ENCODE measurements at regions not wholly inside any gene's neighbourhood (a gene's known extent, or its start where the extent isn't known, plus 50 kb on each side); places are given as distances from the start of the nearest gene placed in this dataset.
"Not testable (repeated sequence)": the region's sequence is repeated elsewhere in the genome, so short reads cannot be mapped to it uniquely, and the experiment has no call there.

DNA sequence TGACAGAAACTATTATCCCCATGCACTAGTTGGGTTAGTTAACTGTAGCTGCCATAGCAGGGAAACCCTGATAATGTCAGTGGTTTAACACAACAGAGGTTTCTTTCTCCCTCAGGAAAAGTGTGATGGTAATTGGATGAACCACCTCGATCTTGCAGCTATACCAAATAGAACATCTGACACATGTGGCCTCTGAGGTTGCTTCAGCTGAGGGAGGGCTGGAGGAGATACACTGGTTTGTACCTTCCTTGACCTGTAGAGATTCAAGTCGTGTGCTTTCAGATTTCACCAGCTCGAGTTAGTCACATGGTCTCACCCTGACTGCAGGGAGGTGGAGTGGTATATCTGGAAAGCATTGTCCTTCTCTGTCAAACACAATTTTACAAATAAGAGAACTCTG lies 147.2 kb upstream of the SFRP2 start:
- DNase-seq (ENCODE audit: low read depth, low spot score): no peak

DNA sequence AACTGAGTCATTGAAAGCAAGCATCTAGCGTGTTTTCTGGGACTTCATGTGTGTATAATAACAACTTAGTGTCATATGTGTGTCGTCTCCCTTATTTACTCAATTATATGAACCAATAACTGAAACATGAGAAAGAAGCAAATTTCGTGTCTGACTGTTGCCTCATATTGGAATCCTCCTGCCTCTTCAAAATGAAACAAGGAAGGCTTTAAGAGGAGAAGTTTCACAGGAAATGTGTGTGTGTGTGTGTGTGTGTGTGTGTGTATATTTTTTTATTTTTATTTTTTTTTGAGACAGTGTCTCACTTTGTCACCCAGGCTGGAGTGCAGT lies 145.8 kb upstream of the SFRP2 start:
- no peak for DNase-seq (ENCODE audit: low read depth, low spot score)

DNA sequence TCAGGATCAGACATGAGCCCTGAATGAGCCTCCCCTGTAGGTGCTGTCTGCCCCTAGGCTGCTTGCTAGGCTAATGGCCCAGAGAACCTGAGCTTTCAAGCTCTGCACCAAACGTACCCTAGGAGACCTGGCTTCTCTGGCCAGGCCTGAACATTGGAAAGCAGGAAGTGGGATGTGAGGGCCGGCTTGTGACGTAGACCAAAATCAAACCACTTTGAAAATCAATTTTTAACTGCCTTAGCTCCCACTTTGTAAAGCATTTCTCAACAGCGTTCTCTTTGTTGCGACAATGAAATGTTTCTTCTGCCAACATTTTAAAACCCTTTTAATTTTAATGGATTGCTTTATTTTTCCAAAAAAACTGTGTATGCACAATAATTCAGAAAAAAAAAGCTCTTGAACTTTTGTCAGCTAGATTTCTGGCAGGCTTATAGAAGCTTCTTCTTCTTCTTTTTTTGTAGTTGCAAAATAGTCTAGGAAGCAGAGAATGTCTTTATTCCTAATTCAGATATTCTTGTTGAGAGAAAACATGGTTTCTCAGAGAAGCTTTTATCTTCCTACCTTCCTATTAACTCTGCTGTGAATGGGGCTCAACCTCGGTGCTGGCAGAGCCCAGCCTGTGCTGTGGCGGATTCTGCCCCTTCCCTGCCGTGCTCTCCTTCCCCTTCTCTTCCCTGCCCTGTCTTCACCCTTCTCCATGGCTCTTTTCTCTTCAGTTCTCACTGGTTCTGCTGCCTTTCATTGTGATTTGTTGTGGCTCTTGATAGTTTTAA lies 145.2 kb upstream of the SFRP2 start:
- DNase-seq (ENCODE audit: low read depth, low spot score): no peak

- no peak for DNase-seq (ENCODE audit: low read depth, low spot score)
Measured at GRCh38 chr4:153931804-153932203, 142.9 kb upstream of the SFRP2 start.

DNA sequence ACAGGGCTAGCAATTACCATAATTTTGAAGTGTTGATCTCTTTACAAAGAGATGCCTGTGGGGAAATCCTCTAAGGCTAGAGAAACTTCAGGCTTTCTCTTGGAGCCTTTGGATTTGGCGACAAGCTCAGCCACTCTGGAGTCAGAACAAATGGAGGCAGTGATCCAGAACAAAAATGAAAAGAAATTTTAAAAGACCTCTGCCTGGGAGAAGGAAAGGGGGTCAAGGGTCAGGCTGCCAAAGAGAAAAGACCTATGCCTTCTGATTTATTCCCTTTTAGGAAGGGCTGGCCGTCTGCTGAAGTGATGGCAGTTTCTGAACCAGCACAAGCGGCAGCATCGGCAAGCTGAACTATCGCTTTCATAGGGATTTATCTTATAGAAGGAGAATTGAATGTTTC lies 140.8 kb upstream of the SFRP2 start:
- DNase-seq (ENCODE audit: low read depth, low spot score): no peak

DNA sequence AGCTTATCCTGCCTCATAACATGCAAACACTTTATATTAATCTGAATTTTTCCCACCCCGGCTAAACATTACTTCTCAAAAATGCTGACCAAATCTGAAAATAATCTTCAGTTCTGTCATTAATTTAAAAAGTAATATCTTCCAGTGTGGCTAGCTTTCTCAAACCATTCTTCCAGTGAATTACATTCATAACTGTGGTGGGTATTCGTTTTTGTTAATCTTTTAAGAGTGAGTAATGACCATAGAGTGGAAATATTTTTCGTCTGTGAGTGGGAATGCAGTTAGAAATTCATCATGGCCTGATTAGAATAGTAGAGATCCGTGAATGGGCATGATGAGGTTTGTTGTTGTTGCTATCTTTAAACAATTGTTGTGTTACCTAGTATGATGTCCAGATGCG lies 138.6 kb upstream of the SFRP2 start:
- DNase-seq (ENCODE audit: low read depth, low spot score): no peak

DNA sequence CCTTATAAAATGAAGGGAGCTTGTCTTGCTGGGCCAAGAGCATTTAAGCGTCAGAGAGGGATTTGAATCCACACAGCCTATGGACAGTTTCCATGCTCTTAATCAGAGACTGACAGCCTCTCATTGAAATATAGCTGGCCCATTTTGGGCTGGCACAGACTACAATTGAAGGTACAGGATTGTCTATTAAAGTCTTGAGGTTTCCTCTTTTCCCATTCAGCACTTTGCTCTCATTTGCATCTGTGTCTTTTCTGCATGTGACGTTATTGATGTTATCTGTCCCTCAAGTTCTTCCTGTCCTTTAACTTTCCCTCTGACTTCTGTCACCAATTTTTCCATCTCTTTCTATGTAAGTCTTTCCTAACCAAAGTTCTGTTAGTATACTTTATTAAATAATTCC lies 133.3 kb upstream of the SFRP2 start:
- DNase-seq (ENCODE audit: low read depth, low spot score): no peak

DNA sequence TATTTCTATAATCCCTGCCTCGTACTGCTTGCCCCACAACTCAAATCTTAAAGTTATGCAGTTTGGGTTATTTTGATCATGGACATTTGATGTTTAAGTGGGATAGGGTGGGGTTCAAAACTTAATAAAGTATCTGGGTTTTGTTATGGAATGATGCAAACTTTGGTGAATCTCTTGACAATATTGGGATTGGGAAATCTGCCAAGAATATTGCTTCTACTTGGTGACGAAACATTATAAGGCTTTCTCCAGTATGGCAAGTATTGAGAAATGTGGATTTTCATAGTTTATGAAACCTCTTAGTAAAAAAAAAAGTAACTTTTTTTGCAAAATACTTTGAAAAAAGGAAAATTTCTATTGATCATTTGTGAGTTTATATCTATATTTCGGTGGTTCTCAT lies 130.8 kb upstream of the SFRP2 start:
- no peak for DNase-seq (ENCODE audit: low read depth, low spot score)

GRCh38 chr4:153916273-153916755 lies 127.4 kb upstream of the SFRP2 start:
- no peak for DNase-seq (ENCODE audit: low read depth, low spot score)

DNA sequence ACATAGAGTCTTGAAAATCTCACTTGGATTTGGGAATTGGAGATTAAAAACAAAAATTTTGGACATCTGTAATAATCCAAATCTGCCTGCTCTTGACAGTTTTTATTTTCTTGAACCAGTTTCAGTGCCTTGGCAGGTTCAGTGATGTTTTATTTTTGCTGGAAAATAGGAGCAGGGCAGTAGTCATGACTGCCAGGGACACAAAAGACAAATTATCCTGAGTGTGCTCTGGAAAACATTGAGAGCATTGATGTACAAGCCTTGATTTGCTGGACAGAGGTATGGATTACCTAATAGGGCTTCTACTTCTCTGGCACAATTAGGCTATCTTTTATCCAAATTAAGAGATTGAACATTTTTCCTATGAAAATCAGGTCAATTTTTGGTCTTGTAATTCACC lies 123.4 kb upstream of the SFRP2 start:
- no peak for DNase-seq (ENCODE audit: low read depth, low spot score)

GRCh38 chr4:153909672-153910071 lies 120.8 kb upstream of the SFRP2 start:
- no peak for DNase-seq (ENCODE audit: low read depth, low spot score)

- no peak for DNase-seq (ENCODE audit: low read depth, low spot score)
Measured at GRCh38 chr4:153906231-153906630, 117.3 kb upstream of the SFRP2 start.

DNA sequence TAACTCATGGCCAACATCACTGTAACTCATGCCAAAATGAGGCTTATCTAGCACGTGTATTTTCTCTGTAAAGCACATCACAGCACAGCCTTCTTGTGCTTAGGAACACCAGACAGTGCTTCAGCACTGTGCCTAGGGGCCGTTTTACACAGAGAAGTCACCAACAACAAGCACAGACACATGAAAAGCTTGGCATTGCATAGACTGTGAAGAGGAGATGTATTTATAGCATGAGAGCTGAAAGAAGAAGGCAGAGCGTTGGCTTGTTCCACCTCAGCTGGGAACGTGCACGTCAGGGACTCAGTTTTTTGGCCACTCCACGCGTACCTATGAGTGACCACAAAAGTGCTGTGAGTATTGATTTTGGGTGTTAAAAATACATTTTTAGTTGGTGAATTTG lies 116.3 kb upstream of the SFRP2 start:
- DNase-seq (ENCODE audit: low read depth, low spot score): no peak

DNA sequence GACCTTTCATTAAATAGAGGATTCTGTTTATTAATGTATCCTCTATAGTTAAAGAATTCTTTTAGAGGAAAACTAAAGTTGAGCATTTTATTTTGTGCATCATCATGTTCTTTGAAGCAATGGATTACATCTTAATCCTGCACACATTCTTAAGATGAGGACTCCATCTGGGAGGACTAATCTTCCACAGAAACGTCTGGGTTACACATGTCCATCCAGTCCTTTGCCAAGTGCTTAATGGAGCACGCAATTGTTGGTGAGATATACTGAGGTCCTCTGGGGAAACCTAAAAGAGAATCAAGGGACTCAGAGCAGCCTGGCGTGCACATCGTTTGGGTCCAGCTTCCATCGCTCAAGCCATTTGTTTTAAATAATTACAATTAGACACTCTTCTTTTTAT lies 115.1 kb upstream of the SFRP2 start:
- no peak for DNase-seq (ENCODE audit: low read depth, low spot score)

DNA sequence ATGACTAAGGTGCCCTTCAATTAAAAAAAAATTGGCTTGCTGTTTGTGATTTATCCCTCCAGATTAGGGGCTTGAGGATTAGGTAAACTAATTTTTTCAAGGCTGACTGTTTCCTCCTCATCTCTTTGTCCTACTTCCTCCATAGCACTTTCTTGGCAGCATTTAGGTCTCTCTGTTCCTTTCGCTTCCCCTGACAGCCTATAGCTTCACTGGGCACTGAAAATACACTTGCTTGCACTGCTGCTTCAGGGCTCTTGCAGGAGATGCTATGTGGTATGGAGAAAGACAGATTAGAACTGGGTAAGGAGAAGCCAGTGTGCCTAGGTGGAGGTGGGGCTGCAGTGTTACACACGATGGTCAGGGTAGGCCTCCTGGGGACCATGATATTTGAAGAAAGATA lies 112.3 kb upstream of the SFRP2 start:
- DNase-seq (ENCODE audit: low read depth, low spot score): no peak

GRCh38 chr4:153900426-153900825 lies 111.5 kb upstream of the SFRP2 start:
- no peak for DNase-seq (ENCODE audit: low read depth, low spot score)

DNA sequence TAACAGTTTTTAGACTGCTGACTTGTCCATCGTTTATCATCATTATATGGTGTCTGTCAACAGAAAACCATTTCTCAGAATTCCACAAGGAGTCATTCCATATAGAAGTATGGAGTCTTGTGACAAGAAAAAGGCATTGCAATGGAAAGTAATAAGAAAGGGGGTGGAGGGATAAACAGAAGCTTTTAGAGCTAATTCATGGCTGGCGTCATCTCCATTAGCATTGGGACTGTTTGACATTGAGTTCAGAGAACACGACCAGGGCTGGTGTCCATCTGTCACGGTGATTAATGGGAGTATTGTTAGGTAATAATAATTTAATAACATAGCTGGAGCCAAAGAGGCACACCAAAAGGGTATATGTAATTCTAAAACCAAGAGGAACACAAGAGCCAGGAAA lies 101.9 kb upstream of the SFRP2 start:
- no peak for DNase-seq (ENCODE audit: low read depth, low spot score)

GRCh38 chr4:153887217-153887616 lies 98.3 kb upstream of the SFRP2 start:
- DNase-seq (ENCODE audit: low read depth, low spot score): no peak

DNA sequence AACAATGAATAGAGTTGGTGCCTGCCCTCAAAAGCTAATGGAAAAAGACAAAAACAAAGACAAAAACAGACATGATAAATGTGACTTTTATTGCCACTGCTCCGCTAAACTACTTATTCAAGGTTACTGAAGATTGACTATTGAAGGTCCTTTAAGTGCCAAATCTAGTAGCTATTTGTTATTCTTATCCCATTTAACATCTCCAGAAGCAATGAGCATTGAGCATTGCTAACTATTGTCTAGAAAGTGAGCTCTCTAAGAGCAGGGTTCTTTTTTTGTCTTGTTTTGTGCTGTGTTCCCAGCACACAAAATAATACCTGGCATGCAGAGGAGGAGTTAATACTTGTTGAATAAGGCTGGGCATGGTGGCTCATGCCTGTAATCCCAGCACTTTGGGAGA lies 95.4 kb upstream of the SFRP2 start:
- DNase-seq (ENCODE audit: low read depth, low spot score): no peak

- no peak for DNase-seq (ENCODE audit: low read depth, low spot score)
Measured at GRCh38 chr4:153880983-153881382, 92.1 kb upstream of the SFRP2 start.

DNA sequence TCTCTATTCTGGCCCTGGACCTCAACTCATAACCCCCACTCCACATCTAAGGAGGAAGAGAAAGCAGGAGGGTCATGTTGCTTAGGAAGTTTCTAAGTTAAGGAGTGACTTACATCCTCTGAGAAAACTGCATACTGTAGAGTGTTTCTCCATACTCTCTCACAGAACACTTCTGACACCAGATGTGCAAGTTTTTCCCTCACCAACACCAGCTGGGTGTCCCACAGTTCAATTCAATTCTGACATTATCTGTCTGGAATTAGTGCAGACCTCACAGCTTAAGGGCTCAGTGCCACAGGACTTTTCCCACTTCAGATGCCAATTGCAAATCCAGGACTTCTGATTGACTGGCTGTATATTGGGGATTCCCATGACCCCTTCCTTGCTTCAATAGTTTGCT lies 89.0 kb upstream of the SFRP2 start:
- no peak for DNase-seq (ENCODE audit: low read depth, low spot score)

DNA sequence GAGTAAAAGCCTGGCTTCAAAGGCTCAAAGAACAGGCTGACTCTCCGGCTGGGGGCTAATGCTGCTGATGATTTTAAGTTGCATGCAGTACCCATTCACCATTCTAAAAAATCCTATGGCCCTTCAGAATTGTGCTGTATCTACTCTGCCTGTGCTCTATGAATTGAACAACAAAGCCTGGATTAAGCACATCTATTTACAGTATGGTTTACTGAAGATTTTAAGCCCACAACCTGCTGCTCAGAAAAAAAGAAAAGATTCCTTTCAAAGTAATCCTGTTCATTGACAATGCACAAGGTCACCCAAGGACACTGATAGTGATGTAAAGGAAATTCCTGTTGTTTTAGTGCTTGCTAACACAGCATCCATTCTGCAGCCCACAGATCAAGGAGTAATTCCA lies 84.9 kb upstream of the SFRP2 start:
- no peak for DNase-seq (ENCODE audit: low read depth, low spot score)

- DNase-seq (ENCODE audit: low read depth, low spot score): not testable (repeated sequence)
Measured at GRCh38 chr4:153866766-153867165, 77.9 kb upstream of the SFRP2 start.

GRCh38 chr4:153852501-153852900 lies 63.6 kb upstream of the SFRP2 start:
- DNase-seq (ENCODE audit: low read depth, low spot score): no peak
